ENCODE measurements at regions not wholly inside any gene's neighbourhood (a gene's known extent, or its start where the extent isn't known, plus 50 kb on each side); places are given as distances from the start of the nearest gene placed in this dataset.

DNA sequence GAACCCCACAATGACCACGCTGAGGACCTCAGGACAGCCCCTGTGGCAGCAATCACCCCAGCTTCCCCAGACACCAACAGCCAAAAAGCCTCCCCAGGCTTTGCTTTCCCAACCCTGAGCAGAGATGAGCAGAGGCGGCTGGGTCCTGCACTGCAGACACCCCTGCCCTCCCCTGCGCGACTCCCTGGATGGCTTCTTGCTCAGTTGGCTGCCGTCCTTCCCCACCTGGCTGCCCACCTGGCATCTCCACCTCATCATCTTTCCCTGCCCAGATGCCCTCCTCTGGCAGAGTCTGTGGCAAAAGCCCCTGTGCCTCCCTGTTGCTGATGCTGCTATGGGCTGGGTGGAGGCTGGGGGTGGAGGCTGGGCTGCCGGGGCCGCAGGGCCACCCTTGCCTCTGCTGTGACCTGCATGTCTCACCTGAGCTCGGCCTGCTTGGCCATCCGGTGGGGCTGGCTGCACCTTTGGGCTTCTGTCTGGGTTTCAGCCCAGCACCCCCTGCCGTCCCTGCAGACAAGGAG is 567.7 kb downstream of the TCERG1L start:
- Mint-ChIP-seq H3K27me3 (ENCODE audit: low read depth) (no peaks in the 10 kb centered on the region), H3K9me3 (no peaks in the 10 kb centered on the region), H3K36me3 (ENCODE audit: insufficient read depth) (no peaks in the 10 kb centered on the region), H3K4me1 (ENCODE audit: low read depth) (no peaks in the 10 kb centered on the region), H3K4me3 (no peak overlapping the region)
- no peak for ATAC-seq
- DNase-seq, result no peak

DNA sequence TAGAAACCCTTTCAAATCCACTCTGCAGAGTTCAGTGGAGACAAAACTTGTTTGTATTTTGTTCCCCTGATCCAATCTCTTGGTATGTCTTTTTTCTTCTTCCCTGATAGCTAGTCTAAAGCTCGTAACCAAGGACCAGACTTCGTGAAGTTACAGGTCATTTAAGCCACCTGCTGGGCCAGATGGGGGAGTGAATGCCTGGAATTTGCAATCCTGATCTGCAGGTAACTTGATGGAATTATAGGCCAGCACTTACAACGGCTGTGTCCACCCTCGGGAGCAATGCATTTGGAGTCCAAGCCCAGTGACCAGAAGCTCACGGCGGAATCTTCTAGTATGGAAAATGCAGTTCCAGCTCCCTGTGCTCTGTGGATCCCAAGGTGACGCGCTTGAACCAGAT is 566.9 kb downstream of the TCERG1L start:
- no peak overlapping the region for H3K4me3 Mint-ChIP-seq
- no peaks in the 10 kb centered on the region for H3K9me3 Mint-ChIP-seq
- H3K36me3 Mint-ChIP-seq (ENCODE audit: insufficient read depth), result no peaks in the 10 kb centered on the region
- H3K27me3 Mint-ChIP-seq (ENCODE audit: low read depth), result no peaks in the 10 kb centered on the region
- DNase-seq (no peak), ATAC-seq (no peak)
- no peaks in the 10 kb centered on the region for H3K4me1 Mint-ChIP-seq (ENCODE audit: low read depth)

DNA sequence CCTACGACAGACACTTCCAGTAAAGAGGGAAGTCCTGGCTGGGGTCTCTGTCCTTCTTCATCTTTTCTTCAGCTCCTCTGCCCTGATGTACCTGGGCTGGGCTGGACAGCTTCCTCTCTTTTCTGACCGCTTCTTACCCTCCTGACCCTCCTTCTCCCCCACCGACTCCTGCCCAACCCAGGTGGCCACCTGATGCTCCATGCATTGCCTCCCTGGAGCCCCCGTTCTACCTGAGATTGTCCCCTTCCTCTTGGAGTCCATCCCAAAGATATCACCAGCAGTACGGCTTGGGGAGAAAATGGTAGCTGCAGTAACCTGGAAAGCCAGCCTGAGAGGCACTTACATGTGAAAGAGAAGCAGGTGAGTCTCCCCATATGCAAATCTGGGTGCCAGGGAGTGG is 566.3 kb downstream of the TCERG1L start:
- no peak for ATAC-seq
- Mint-ChIP-seq H3K9me3 (no peaks in the 10 kb centered on the region), H3K36me3 (ENCODE audit: insufficient read depth) (no peaks in the 10 kb centered on the region)

DNA sequence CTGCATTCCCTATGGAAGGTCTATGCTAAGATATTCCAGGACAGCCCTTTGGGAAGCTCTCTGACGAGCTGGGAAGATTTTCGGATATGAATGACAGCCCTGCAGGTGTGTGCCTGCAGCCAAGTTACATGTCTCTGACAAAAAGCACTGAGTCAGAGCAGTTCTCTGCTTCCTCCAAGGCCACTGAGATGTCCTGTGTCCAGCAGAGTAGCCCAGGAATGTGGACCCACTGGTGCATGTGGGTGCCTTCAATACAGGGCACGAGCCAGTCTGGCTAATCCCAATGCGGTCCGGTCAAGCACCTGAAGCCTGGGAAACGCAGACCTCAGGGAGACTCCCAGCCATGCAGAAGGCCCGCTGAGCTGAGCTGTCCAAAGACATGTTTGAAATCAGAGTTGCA is 565.7 kb downstream of the TCERG1L start:
- no peak for DNase-seq
- ATAC-seq, result no peak
- Mint-ChIP-seq H3K36me3 (ENCODE audit: insufficient read depth) (no peaks in the 10 kb centered on the region), H3K27me3 (ENCODE audit: low read depth) (no peaks in the 10 kb centered on the region), H3K4me3 (no peak overlapping the region), H3K9me3 (no peaks in the 10 kb centered on the region), H3K4me1 (ENCODE audit: low read depth) (no peaks in the 10 kb centered on the region)

More for the DNA sequence above, 566.3 kb downstream of the TCERG1L start:
- Mint-ChIP-seq H3K4me1 (ENCODE audit: low read depth) (no peaks in the 10 kb centered on the region), H3K27me3 (ENCODE audit: low read depth) (no peaks in the 10 kb centered on the region), H3K4me3 (no peak overlapping the region)
- DNase-seq, result no peak

DNA sequence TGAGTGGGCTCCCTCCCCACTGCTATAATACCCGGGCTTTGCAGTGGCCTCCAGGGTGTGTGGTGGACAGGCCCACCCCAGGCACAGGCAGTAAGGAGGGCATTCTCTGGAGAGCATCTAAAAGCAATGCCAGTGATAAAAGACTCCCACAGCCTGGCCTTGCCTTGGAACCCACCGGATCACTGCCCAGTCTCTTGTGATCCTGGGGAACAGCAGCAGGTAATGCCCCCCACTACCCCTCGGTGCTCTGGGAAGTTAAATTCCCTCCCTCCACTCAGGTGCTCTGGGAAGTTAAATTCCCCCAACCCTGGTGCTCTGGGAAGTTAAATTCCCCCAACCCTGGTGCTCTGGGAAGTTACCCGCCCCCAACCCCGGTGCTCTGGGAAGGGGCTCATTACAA is 565.2 kb downstream of the TCERG1L start:
- Mint-ChIP-seq H3K4me1 (ENCODE audit: low read depth) (no peaks in the 10 kb centered on the region), H3K4me3 (no peak overlapping the region)
- DNase-seq, result no peak

DNA sequence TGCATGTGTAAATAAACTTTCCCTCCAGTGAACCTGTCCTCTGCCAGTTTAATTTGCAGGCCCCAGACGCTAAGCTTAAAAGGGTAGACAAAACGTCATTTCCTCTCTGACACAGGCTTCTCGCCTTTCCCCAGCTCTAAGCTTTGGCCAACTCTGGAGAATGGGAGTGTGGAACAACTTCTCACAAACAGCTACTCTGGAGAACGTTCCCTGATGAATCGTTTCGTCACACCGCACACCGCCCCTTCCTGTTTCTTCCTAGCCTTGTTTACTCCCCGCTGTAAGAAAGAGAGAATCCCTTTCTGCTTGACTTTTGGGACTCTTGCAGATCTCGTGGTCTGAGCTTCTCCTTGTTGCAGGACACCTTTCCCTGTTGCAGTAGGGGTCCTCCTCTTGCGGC is 564.2 kb downstream of the TCERG1L start:
- ATAC-seq, result no peak
- Mint-ChIP-seq H3K36me3 (ENCODE audit: insufficient read depth) (no peaks in the 10 kb centered on the region), H3K9me3 (no peaks in the 10 kb centered on the region), H3K4me3 (no peak overlapping the region), H3K27me3 (ENCODE audit: low read depth) (no peaks in the 10 kb centered on the region), H3K4me1 (ENCODE audit: low read depth) (no peaks in the 10 kb centered on the region)
- no peak for DNase-seq

More for the DNA sequence above, 565.2 kb downstream of the TCERG1L start:
- no peaks in the 10 kb centered on the region for H3K36me3 Mint-ChIP-seq (ENCODE audit: insufficient read depth)
- no peak for ATAC-seq
- H3K27me3 Mint-ChIP-seq (ENCODE audit: low read depth), result no peaks in the 10 kb centered on the region
- no peaks in the 10 kb centered on the region for H3K9me3 Mint-ChIP-seq

DNA sequence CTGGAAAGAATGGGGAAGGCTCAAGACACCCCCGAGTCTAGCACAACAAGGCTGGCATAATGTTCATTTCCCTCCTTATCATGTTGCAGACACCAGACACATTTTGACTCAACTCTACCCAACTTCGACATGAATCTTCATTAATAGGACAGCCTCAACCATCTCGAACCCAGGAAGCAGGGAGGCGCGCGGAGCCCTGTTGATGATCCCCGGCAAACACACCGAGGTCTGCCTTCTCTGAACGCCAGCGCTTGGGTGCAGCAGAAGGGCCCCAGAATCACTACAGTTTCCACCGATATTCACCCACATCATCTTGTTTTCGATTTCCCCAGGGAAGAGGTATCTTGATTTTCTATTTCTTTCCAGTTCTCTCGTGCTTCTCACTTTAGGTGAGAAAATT is 563.6 kb downstream of the TCERG1L start:
- Mint-ChIP-seq H3K36me3 (ENCODE audit: insufficient read depth) (no peaks in the 10 kb centered on the region), H3K4me3 (no peak overlapping the region), H3K9me3 (no peaks in the 10 kb centered on the region), H3K4me1 (ENCODE audit: low read depth) (no peaks in the 10 kb centered on the region), H3K27me3 (ENCODE audit: low read depth) (no peaks in the 10 kb centered on the region)
- DNase-seq, result no peak
- no peak for ATAC-seq

DNA sequence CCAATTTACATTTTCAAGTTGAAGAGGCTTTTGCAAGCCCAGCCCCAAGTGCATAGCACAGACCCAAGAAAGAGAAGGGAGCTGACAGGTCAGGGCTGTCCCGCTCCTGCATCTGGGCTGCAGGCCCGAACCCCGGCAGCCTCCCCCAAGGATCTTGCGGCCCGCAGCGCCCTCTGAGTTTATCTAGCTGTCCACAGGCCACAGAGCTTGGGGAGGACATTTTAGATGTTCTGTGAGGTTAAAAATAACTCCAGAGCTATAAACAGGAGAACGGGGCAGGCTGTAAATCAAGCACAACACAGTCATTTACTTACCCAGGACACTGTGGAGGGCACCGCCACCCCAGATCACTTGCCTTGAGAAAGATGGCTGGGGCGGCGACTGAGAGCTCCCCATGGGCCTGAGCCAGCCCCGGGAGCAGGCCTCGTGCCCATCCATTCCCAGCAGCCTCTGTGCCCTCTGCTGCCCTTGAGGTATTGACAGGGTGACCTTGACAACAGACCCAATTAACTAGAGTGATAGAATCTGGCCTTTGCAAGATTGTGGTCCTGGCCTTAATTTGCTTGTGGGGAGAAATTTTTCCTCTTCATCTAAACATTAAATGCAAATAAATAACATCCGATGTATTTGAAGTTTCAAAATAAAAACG is 563.0 kb downstream of the TCERG1L start:
- Mint-ChIP-seq H3K36me3 (ENCODE audit: insufficient read depth) (no peaks in the 10 kb centered on the region), H3K4me3 (no peak overlapping the region), H3K27me3 (ENCODE audit: low read depth) (no peaks in the 10 kb centered on the region), H3K9me3 (no peaks in the 10 kb centered on the region), H3K4me1 (ENCODE audit: low read depth) (no peaks in the 10 kb centered on the region)
- ATAC-seq (no peak), DNase-seq (no peak)

DNA sequence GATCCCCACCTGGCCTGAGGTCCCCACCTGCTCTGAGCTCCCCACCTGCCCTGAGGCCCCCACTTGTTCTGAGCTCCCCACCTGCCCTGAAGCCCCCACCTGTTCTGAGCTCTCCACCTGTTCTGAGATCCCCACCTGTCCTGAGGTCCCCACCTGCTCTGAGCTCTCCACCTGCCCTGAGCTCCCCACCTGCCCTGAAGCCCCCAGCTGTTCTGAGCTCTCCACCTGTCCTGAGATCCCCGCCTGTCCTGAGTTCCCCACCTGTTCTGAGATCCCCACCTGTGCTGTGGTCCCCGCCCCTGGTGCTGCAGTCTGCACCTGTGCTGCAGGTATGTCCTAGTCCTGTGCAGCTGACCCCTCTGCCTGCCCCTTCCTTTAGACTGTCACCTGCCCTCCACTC is 561.6 kb downstream of the TCERG1L start:
- Mint-ChIP-seq H3K36me3 (ENCODE audit: insufficient read depth) (no peaks in the 10 kb centered on the region), H3K4me1 (ENCODE audit: low read depth) (no peaks in the 10 kb centered on the region), H3K9me3 (peaks cover 3% of the 10 kb centered on the region), H3K4me3 (no peak overlapping the region), H3K27me3 (ENCODE audit: low read depth) (no peaks in the 10 kb centered on the region)
- ATAC-seq, result no peak
- no peak for DNase-seq

DNA sequence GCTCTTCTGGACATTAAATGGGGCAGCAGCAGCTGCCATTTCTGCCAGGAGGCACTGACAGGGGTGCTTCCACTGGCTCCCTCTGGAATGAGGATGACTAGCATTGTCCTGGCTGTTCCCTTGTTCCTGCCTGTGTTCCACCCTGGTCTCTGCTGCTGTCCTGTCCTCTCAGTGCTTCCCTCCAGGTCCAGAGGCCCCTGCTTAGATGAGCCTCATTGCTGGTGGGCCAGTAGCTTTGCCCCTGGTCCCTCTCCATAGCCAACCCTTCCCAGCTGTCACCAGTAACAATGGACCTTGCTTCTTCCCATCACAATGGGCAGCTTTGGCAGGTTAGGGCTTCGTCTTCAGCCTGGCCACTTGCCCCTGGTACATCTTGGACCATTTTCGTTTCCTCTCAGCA is 561.1 kb downstream of the TCERG1L start:
- ATAC-seq, result peak in 1 of 2 donors; percentile 18
- no peak for DNase-seq
- Mint-ChIP-seq H3K4me1 (ENCODE audit: low read depth) (no peaks in the 10 kb centered on the region), H3K27me3 (ENCODE audit: low read depth) (no peaks in the 10 kb centered on the region), H3K9me3 (peaks cover 9% of the 10 kb centered on the region), H3K4me3 (no peak overlapping the region), H3K36me3 (ENCODE audit: insufficient read depth) (no peaks in the 10 kb centered on the region)

DNA sequence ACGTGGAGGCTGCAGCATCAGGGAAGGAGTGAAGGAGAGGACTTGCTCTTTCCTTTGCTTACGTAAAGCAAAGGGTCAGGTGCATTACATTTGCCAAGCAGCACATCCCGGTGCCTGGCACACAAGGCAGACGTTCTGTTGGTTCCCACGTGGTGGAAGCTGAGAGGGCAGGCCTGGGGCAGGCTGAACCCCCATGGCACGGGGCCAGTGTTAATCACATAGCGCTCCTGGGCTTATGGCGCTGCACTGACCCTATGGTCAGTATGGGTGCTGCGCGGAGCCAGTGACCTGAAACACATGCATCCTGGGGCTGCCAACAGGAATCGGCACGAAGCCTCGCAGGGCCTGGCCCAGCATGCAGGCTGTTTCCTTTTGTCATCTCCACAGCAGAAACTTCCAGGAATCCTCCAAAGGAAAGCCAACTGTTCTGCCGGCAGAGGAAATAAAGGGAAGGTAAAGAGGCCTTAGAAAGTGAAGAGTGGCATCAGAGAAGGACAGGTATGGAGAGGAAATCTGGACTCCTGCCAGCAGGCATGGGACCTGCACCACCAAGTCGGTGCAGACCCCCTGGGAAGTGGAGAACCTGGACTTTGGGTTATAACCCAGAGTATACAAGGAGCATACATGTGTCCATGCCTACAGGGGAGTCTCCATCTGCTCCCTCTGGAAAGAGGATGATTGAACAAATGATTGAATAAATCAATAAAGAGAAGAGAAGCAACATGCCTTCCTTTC is 560.2 kb downstream of the TCERG1L start:
- no peaks in the 10 kb centered on the region for H3K36me3 Mint-ChIP-seq (ENCODE audit: insufficient read depth)
- no peak for ATAC-seq
- peaks cover 13% of the 10 kb centered on the region for H3K9me3 Mint-ChIP-seq
- DNase-seq, result no peak
- no peak overlapping the region for H3K4me3 Mint-ChIP-seq
- no peaks in the 10 kb centered on the region for H3K27me3 Mint-ChIP-seq (ENCODE audit: low read depth)
- no peaks in the 10 kb centered on the region for H3K4me1 Mint-ChIP-seq (ENCODE audit: low read depth)

DNA sequence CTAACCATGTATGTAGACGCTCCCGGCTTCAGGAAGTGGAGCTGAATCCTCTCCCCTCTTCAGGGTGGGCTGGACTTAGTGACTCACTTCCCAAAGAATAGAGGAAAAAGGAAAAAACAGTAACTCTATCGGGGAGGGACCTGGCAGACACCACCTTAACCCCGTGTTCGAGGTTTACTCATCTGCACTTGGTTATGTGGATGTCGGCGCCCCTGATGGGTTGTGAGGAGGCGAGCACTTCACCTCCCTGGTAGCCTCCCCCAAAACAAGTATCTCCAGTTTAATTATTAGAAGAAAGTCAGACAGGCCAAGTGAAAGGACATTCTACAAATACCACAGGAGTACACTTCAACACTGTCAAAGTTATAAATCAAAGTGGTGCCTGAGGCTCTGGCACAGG is 559.7 kb downstream of the TCERG1L start:
- Mint-ChIP-seq H3K36me3 (ENCODE audit: insufficient read depth) (no peaks in the 10 kb centered on the region), H3K4me3 (no peak overlapping the region), H3K9me3 (peaks cover 14% of the 10 kb centered on the region), H3K27me3 (ENCODE audit: low read depth) (no peaks in the 10 kb centered on the region), H3K4me1 (ENCODE audit: low read depth) (no peaks in the 10 kb centered on the region)
- ATAC-seq, result no peak
- no peak for DNase-seq

DNA sequence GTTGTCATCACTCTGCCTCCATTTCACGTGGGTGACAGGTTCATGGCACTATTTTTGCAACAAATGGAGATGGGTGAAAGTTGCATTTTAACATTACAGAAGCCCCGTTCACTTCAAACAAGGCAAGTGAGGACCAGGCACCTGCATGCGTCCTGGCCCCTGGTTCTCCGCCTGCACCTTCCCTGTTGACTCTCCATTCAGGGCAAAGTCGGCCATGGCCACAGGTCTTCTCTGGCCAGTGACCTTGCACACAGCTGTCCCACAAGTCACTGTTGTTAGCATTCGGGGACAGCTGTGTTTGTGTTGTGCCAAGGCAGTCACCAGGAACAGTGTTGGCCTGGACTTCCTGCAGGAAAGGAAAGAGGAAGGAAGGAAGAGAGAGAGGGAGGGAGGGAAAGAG is 554.9 kb downstream of the TCERG1L start:
- no peak overlapping the region for H3K4me3 Mint-ChIP-seq
- no peaks in the 10 kb centered on the region for H3K27me3 Mint-ChIP-seq (ENCODE audit: low read depth)
- ATAC-seq (no peak), DNase-seq (no peak)
- no peaks in the 10 kb centered on the region for H3K4me1 Mint-ChIP-seq (ENCODE audit: low read depth)
- peaks cover 18% of the 10 kb centered on the region for H3K9me3 Mint-ChIP-seq
- no peaks in the 10 kb centered on the region for H3K36me3 Mint-ChIP-seq (ENCODE audit: insufficient read depth)

DNA sequence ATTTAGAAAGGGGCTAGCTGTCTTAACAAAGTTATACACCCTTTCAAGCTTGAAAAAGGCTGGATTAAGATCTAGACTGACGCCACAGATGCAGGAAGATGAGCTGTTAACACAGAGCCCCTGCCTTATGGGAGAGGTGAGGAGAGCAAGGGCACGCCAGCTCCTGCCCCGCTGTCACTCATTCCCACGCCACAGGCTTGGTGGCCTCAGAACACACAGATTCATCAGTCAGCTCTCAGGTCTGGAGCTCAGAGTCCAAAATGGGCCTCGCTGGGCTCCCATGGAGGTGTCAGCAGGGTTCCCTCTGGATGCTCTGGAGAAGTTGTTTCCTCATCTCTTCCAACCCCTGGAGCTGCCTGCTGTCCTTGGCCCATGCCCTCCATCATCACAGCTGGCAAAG is 554.2 kb downstream of the TCERG1L start:
- Mint-ChIP-seq H3K36me3 (ENCODE audit: insufficient read depth) (no peaks in the 10 kb centered on the region), H3K27me3 (ENCODE audit: low read depth) (no peaks in the 10 kb centered on the region), H3K4me3 (no peak overlapping the region), H3K9me3 (peaks cover 18% of the 10 kb centered on the region), H3K4me1 (ENCODE audit: low read depth) (no peaks in the 10 kb centered on the region)
- DNase-seq (no peak), ATAC-seq (no peak)

DNA sequence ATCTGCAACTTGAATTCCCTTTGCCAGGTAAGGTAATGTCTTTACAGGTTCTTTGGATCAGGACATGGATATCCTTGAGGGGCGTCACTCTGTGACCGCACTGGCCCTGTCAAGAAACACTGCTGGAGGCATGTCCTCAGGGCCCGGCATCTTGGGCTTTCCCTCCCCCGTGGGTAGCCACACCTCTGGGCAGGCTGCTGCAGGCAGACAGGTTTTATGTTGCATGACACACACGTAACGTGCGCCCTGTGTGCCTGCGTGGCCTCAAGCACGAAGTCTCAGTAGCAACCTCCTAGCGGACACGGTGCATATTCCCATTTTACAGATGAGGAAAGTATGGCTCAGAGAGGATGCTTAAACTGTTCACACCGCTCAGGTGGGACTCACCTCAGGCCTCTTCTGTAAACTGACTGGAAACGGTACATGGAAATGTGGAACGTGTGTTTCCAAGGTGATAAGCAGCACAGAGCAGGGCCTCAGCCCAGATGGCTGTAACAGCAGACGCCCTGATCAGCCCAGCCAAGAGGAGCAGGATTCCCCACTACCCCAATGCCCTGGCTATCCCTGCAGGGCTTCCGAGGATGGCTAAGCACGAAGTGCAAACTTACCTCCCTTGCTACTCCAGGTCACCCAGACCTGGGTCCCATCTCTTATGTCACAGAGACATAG is 553.6 kb downstream of the TCERG1L start:
- Mint-ChIP-seq H3K36me3 (ENCODE audit: insufficient read depth) (no peaks in the 10 kb centered on the region), H3K27me3 (ENCODE audit: low read depth) (no peaks in the 10 kb centered on the region), H3K9me3 (peaks cover 18% of the 10 kb centered on the region), H3K4me1 (ENCODE audit: low read depth) (no peaks in the 10 kb centered on the region), H3K4me3 (no peak overlapping the region)
- DNase-seq (no peak), ATAC-seq (no peak)

All from activated T-cell treated with anti-CD3 and anti-CD28 coated beads, Interleukin-2, amount 50 U/mL, for 4 hours (primary cell).